HFF-Myc (cell line): ENCODE measurements at regions not wholly inside any gene's neighbourhood (a gene's known extent, or its start where the extent isn't known, plus 50 kb on each side); places are given as distances from the start of the nearest gene placed in this dataset.

Source experiments
- DNase-seq: peaks from one replicate; pipeline ENCODE4 v3.0.0-alpha.2; 2011; ENCODE audit warnings: low read depth; ENCODE audit errors: extremely low read depth
- H3K4me3 ChIP-seq: replicated peaks from 2 replicates; pipeline ENCODE4 v1.5.1; 2011; ENCODE audit warnings: low read depth, mild to moderate bottlenecking, control low read depth, low read length
- CTCF ChIP-seq: IDR thresholded peaks from 2 replicates; pipeline ENCODE4 v1.5.1; 2012; ENCODE audit warnings: mild to moderate bottlenecking, low read depth, low read length, control low read depth; ENCODE audit errors: missing control alignments

GRCh38 chr6:91480402-91480801, 893.5 kb upstream of the MAP3K7 start:
- no peak for DNase-seq

DNA sequence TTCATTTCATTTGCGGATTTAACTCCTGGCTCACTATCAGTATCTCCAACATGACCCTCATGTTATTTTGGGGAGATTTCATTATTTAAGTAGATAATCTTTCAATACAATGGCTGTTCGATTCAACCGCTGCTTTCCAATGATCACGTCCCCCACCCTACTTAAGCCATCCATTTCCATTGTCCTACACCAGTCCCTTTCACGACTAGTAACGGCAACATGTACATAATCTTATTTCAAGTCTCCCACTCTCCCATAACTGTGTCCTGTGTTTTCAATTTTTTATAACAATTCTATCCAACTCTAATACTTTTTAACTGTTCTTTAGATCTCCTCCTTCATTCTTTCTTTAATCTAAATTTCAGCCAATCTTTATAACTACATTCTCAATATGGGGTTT, 890.8 kb upstream of the MAP3K7 start:
- no peak for TF ChIP-seq CTCF
- no peak overlapping the region for H3K4me3 ChIP-seq
- no peak for DNase-seq

More at GRCh38 chr6:91480402-91480801, 893.5 kb upstream of the MAP3K7 start:
- no peak for TF ChIP-seq CTCF
- no peak overlapping the region for H3K4me3 ChIP-seq

GRCh38 chr6:91476000-91476399, 889.1 kb upstream of the MAP3K7 start:
- no peak for DNase-seq
- TF ChIP-seq CTCF: no peak

GRCh38 chr6:91465393-91465792, 878.5 kb upstream of the MAP3K7 start:
- H3K4me3 ChIP-seq: no peak overlapping the region
- TF ChIP-seq CTCF: no peak
- no peak for DNase-seq

More at GRCh38 chr6:91476000-91476399, 889.1 kb upstream of the MAP3K7 start:
- no peak overlapping the region for H3K4me3 ChIP-seq

DNA sequence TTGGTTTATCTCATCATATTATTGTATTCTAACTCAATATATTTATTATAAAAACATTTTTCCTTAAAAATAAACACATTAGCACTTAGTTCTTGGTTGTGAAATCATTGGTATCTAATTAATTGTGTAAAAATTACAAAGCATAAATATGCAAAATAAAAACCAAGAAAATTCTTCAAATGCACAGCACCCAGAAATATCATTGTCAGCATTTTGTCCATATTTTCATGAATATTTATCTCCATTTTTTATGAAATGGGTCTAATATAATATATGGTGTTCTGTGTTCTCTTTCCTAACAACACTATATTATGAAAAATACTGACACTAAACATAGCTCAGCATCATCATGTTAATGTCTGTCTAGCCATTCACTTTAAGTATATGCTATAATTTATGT, 877.8 kb upstream of the MAP3K7 start:
- no peak overlapping the region for H3K4me3 ChIP-seq
- no peak for TF ChIP-seq CTCF
- no peak for DNase-seq

DNA sequence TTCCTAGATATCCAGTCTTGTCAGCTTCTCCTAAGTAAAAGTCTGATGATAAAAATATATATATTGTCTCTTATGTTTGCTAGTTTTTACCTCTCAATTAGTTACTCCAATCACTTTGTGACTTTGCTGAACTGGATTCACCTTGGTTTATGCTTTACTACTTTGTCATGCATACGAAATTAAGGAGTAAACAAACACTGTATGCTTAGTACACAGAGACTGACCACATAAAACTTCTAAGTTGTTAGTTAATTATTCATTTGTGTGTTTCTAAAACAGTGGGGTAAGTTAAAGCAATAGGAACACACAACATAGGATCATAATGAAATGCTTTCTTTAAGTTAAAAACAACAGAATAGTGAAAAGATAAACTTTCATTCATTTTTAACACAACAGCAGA, 877.3 kb upstream of the MAP3K7 start:
- no peak for DNase-seq
- H3K4me3 ChIP-seq: no peak overlapping the region
- TF ChIP-seq CTCF: no peak

GRCh38 chr6:91462241-91462640, 875.4 kb upstream of the MAP3K7 start:
- H3K4me3 ChIP-seq: no peak overlapping the region
- DNase-seq: no peak
- no peak for TF ChIP-seq CTCF
